GM12892 (cell line): ENCODE measurements at regions not wholly inside any gene's neighbourhood (a gene's known extent, or its start where the extent isn't known, plus 50 kb on each side); places are given as distances from the start of the nearest gene placed in this dataset.

Experiments used
- POLR2A ChIP-seq: IDR thresholded peaks from 2 replicates; pipeline ENCODE4 v1.6.1; 2011; ENCODE audit warnings: low read depth, low read length, control low read depth
- POLR2AphosphoS5 ChIP-seq: IDR thresholded peaks from 2 replicates; pipeline ENCODE4 v1.6.1; 2011; ENCODE audit warnings: low read depth, low read length, control low read depth

DNA sequence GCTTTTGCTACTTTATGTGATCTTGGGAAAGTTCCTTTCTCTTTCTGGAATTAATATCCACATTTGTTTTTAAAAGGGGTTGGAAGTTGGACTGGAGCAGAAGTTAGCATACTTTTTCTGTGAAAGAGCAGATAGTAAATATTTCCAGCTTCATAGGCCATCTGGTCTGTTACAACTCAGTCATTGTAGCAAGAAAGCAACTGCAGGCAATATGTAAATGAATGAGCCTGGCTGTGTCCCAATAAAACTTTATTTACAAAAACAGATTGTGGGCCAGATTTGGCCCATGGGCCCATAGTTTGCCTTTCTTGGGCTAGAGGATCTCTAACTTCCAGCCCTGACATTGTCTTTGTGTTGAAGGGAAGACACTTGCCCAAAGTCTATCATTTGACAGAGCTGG is 104.4 kb downstream of the ACTL7B start:
- TF ChIP-seq POLR2A, result no peak
- no peak for TF ChIP-seq POLR2AphosphoS5
